Activated B cell treated with CpG ODN at 0.5 μM for 24 hours (primary cell): ENCODE measurements at regions not wholly inside any gene's neighbourhood (a gene's known extent, or its start where the extent isn't known, plus 50 kb on each side); places are given as distances from the start of the nearest gene placed in this dataset.

Source experiments
- ATAC-seq: fragments of 200-7000 bp; cut with Tn5 transposase; one replicate; pipeline ENCODE4 v1.10.0; 2021; ENCODE audit warnings: low read depth, mild to moderate bottlenecking, moderate library complexity
- CTCF ChIA-PET: fragments of 350-600 bp; sonication (Branson Sonifier 250); formaldehyde crosslinking; loops from one replicate; lab custom pipeline; 2021; ENCODE audit warnings: antibody characterized with exemption; lab: Charles Lee
- POLR2A ChIA-PET: fragments of 350-600 bp; sonication (Branson Sonifier 250); formaldehyde crosslinking; loops from one replicate; lab custom pipeline; 2021; ENCODE audit warnings: antibody characterized with exemption; lab: Charles Lee
- DNase-seq: peaks from one replicate; pipeline ENCODE4 v3.0.0; 2022
- H3K27ac Mint-ChIP-seq: one replicate; pipeline ENCODE4 v1.8.0; 2020; ENCODE audit warnings: mixed read lengths
- H3K27me3 Mint-ChIP-seq: one replicate; pipeline ENCODE4 v1.8.0; 2021; ENCODE audit warnings: mixed read lengths
- H3K36me3 Mint-ChIP-seq: one replicate; pipeline ENCODE4 v1.8.0; 2021; ENCODE audit warnings: low read depth, mixed read lengths
- H3K4me1 Mint-ChIP-seq: one replicate; pipeline ENCODE4 v1.8.0; 2021; ENCODE audit warnings: mixed read lengths
- H3K4me3 Mint-ChIP-seq: one replicate; pipeline ENCODE4 v1.8.0; 2020; ENCODE audit warnings: mild to moderate bottlenecking, mixed read lengths
- H3K9me3 Mint-ChIP-seq: one replicate; pipeline ENCODE4 v1.8.0; 2020; ENCODE audit warnings: mixed read lengths
- intact Hi-C: fragments of 100-400 bp; cut with micrococcal nuclease; formaldehyde crosslinking; loops from one replicate; pipeline ENCODE4 v1.15.1; 2024
- TF ChIP-seq, protein P1 (sequence below): fragments of 200-600 bp; IDR thresholded peaks from one replicate; pipeline ENCODE4 v1.8.0; 2022; ENCODE audit warnings: antibody characterized with exemption, mild to moderate bottlenecking

DNA sequence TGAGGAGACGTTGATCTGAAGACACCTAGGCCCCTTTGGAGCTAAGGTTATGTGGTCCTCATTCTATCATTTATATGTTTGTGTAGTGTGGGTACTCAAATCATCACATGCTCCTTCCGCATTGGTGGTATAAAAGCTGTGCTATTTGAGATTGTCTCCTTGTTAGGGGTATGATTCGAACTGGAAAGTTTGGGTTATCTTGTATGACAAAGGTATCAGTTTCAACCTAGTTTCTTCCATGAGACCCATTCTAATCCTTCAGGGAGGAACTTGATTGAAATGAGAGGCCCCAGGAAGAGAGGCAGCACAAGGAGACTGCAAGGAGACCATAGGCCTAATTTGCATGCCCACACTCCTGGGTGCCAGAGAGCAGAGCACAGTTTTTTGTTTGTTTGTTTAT lies 104.2 kb upstream of the TIAM2 start:
- Mint-ChIP-seq H3K9me3 (no peaks in the 10 kb centered on the region), H3K36me3 (peaks cover 12% of the 10 kb centered on the region), H3K4me3 (no peak overlapping the region), H3K27ac (no peak overlapping the region), H3K27me3 (no peaks in the 10 kb centered on the region), H3K4me1 (no peaks in the 10 kb centered on the region)
- ChIA-PET POLR2A (no interaction called here), CTCF (no interaction called here)
- intact Hi-C loops = no loop called here
- DNase-seq = no peak
- TF ChIP-seq, protein P1, sequence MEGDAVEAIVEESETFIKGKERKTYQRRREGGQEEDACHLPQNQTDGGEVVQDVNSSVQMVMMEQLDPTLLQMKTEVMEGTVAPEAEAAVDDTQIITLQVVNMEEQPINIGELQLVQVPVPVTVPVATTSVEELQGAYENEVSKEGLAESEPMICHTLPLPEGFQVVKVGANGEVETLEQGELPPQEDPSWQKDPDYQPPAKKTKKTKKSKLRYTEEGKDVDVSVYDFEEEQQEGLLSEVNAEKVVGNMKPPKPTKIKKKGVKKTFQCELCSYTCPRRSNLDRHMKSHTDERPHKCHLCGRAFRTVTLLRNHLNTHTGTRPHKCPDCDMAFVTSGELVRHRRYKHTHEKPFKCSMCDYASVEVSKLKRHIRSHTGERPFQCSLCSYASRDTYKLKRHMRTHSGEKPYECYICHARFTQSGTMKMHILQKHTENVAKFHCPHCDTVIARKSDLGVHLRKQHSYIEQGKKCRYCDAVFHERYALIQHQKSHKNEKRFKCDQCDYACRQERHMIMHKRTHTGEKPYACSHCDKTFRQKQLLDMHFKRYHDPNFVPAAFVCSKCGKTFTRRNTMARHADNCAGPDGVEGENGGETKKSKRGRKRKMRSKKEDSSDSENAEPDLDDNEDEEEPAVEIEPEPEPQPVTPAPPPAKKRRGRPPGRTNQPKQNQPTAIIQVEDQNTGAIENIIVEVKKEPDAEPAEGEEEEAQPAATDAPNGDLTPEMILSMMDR = no peak
- no peak for ATAC-seq

DNA sequence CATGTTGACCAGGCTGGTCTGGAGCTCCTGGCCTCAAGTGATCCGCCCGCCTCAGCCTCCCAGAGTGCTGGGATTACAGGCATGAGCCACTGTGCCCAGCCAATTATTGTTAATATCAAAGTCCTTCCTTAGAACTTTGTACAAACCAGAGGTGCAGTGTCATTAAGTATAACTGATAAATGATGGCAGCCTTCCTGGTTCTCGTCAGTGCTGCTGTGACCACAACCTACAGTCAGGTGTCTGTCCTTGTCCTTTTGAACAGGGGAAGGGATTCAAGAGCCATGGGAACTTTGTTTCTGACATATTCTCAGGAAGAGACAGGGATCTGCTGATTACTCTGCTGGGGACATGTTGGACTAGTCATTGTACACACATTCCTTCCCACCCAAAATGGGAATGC lies 103.2 kb upstream of the TIAM2 start:
- CTCF ChIA-PET = no interaction called here
- no peak for DNase-seq
- POLR2A ChIA-PET = no interaction called here
- TF ChIP-seq, protein P1 = no peak
- intact Hi-C loops = no loop called here
- ATAC-seq = no peak
- H3K4me3 Mint-ChIP-seq = no peak overlapping the region
- H3K36me3 Mint-ChIP-seq = peaks cover 9% of the 10 kb centered on the region
- no peak overlapping the region for H3K27ac Mint-ChIP-seq
- H3K27me3 Mint-ChIP-seq = no peaks in the 10 kb centered on the region
- no peaks in the 10 kb centered on the region for H3K4me1 Mint-ChIP-seq
- H3K9me3 Mint-ChIP-seq = no peaks in the 10 kb centered on the region

DNA sequence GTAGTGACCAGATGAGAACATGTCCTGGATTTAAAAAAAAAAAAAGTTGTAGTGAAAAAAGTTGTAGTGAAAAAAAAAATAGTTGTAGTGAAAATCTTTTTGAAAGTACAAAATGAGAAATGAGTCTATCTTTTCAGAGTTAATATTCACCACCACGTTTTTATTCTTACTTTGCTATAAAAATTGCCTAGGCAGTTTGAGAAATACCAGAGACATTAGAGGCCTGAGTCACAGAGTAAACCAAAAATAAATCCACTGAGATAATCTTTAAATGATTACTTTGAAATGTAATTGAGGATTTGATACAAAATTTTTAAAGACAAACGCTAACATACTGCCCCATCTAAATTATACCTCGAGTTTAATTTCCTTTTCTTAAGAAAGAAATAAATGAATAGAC lies 101.2 kb upstream of the TIAM2 start:
- H3K9me3 Mint-ChIP-seq = no peaks in the 10 kb centered on the region
- DNase-seq (no peak), ATAC-seq (no peak)
- no peaks in the 10 kb centered on the region for H3K4me1 Mint-ChIP-seq
- intact Hi-C loops = no loop called here
- TF ChIP-seq, protein P1 = no peak
- no peaks in the 10 kb centered on the region for H3K27me3 Mint-ChIP-seq
- H3K4me3 Mint-ChIP-seq = no peak overlapping the region
- no peak overlapping the region for H3K27ac Mint-ChIP-seq
- CTCF ChIA-PET = no interaction called here
- POLR2A ChIA-PET = no interaction called here
- peaks cover 16% of the 10 kb centered on the region for H3K36me3 Mint-ChIP-seq

DNA sequence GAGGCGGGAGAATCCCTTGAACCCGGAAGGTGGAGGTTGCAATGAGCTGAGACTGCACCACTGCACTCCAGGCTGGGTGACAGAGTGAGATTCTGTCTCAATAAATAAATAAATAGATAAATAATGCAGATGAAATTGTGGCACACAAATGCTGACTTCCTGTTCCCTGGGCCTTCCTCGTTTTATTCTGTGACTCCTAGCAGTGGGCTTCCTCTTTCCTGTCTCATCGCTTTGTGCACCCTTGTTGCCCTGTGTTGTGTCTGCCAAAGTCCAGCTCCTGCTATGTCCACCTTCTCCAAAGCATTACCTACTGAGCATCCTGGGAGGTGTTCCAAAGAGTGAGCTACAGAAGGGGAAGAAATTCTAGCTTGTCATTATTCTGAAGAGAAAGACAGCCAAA lies 100.2 kb upstream of the TIAM2 start:
- DNase-seq (no peak), ATAC-seq (no peak)
- Mint-ChIP-seq H3K9me3 (no peaks in the 10 kb centered on the region), H3K27me3 (no peaks in the 10 kb centered on the region), H3K4me3 (no peak overlapping the region), H3K36me3 (peaks cover 18% of the 10 kb centered on the region), H3K4me1 (no peaks in the 10 kb centered on the region), H3K27ac (no peak overlapping the region)
- intact Hi-C loops = no loop called here
- ChIA-PET CTCF (no interaction called here), POLR2A (no interaction called here)
- TF ChIP-seq, protein P1 = no peak

DNA sequence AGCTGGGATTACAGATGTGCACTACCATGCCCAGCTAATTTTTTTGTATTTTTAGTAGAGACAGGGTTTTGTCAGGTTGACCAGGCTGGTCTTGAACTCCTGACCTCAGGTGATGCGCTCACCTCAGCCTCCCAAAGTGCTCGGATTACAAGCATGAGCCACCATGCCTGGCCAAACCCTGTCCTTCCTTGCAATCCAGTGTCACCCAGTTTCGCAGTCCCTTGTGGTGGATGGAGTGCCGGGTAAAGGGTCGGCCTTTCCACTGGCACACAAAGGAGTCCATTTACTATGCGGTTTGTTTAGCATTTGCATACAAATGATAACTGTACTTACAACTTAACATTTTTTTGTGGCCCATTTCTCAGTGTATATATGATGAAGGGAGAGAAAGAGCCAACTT lies 99.3 kb upstream of the TIAM2 start:
- ATAC-seq (no peak), DNase-seq (no peak)
- intact Hi-C loops = no loop called here
- no peak overlapping the region for H3K27ac Mint-ChIP-seq
- H3K4me1 Mint-ChIP-seq = no peaks in the 10 kb centered on the region
- H3K9me3 Mint-ChIP-seq = no peaks in the 10 kb centered on the region
- ChIA-PET CTCF (no interaction called here), POLR2A (no interaction called here)
- H3K27me3 Mint-ChIP-seq = no peaks in the 10 kb centered on the region
- TF ChIP-seq, protein P1 = no peak
- H3K36me3 Mint-ChIP-seq = peaks cover 27% of the 10 kb centered on the region
- H3K4me3 Mint-ChIP-seq = no peak overlapping the region
